OCI-LY1 (cell line): ENCODE measurements at regions not wholly inside any gene's neighbourhood (a gene's known extent, or its start where the extent isn't known, plus 50 kb on each side); places are given as distances from the start of the nearest gene placed in this dataset.

Source experiments
- H2AFZ ChIP-seq: fragments of 200-600 bp; sonication (generic), shearing (Covaris generic); 2 replicates; pipeline ENCODE4 v1.6.0; 2014; ENCODE audit warnings: antibody characterized with exemption, mild to moderate bottlenecking, low read length
- H3F3A ChIP-seq: fragments of 200-600 bp; sonication (generic), shearing (Covaris generic); 2 replicates; pipeline ENCODE4 v1.6.0; 2014; ENCODE audit warnings: mild to moderate bottlenecking, antibody characterized with exemption, low read length, moderate library complexity; ENCODE audit not compliant: insufficient read depth
- H3K27ac ChIP-seq: fragments of 200-600 bp; sonication (generic); 2 replicates; pipeline ENCODE4 v1.5.1; 2014; ENCODE audit warnings: low read length, mixed run types, mild to moderate bottlenecking, low read depth; ENCODE audit not compliant: poor library complexity, severe bottlenecking
- H3K27me3 ChIP-seq: fragments of 200-600 bp; sonication (generic); 2 replicates; pipeline ENCODE4 v1.6.0; 2014; ENCODE audit warnings: antibody characterized with exemption, mild to moderate bottlenecking, low read length, moderate library complexity; ENCODE audit not compliant: insufficient read depth
- H3K36me3 ChIP-seq: fragments of 200-600 bp; sonication (generic); 2 replicates; pipeline ENCODE4 v1.6.1; 2014; ENCODE audit warnings: mild to moderate bottlenecking, antibody characterized with exemption, low read length, moderate library complexity, mixed read lengths; ENCODE audit not compliant: insufficient read depth
- H3K4me1 ChIP-seq: fragments of 200-600 bp; sonication (generic); 2 replicates; pipeline ENCODE4 v1.5.1; 2014; ENCODE audit warnings: mild to moderate bottlenecking, low read length, moderate library complexity; ENCODE audit not compliant: insufficient read depth, severe bottlenecking
- H3K4me2 ChIP-seq: fragments of 200-600 bp; sonication (generic), shearing (Covaris generic); 2 replicates; pipeline ENCODE4 v1.6.1; 2014; ENCODE audit warnings: low read length
- H3K4me3 ChIP-seq: fragments of 200-600 bp; sonication (generic); 2 replicates; pipeline ENCODE4 v1.5.1; 2014; ENCODE audit warnings: low read length, low read depth, mild to moderate bottlenecking, mixed read lengths; ENCODE audit not compliant: poor library complexity, severe bottlenecking
- H3K79me2 ChIP-seq: fragments of 200-600 bp; shearing (Covaris generic); 2 replicates; pipeline ENCODE4 v1.6.1; 2016; ENCODE audit warnings: mixed run types, low read length, mixed read lengths; ENCODE audit not compliant: insufficient read depth
- H3K9ac ChIP-seq: fragments of 200-600 bp; sonication (generic), shearing (Covaris generic); 2 replicates; pipeline ENCODE4 v1.6.1; 2014; ENCODE audit warnings: mild to moderate bottlenecking, low read length, mixed read lengths
- H3K9me2 ChIP-seq: fragments of 200-600 bp; sonication (generic), shearing (Covaris generic); 2 replicates; pipeline ENCODE4 v1.6.1; 2014; ENCODE audit warnings: low read depth, mild to moderate bottlenecking, low read length, mixed read lengths
- H3K9me3 ChIP-seq: fragments of 200-600 bp; shearing (Covaris generic); 2 replicates; pipeline ENCODE4 v1.6.1; 2014; ENCODE audit warnings: low read length, mixed read lengths
- H4K20me1 ChIP-seq: fragments of 200-600 bp; sonication (generic), shearing (Covaris generic); 2 replicates; pipeline ENCODE4 v1.6.0; 2016; ENCODE audit warnings: mild to moderate bottlenecking, low read length; ENCODE audit not compliant: insufficient read depth
- EZH2 ChIP-seq: fragments of 200-600 bp; sonication (generic), shearing (Covaris generic); IDR thresholded peaks from 2 replicates; pipeline ENCODE4 v1.8.0; 2017; ENCODE audit warnings: borderline replicate concordance, mixed run types, mild to moderate bottlenecking, antibody characterized with exemption, low read length, moderate library complexity, mixed read lengths
- TF ChIP-seq, protein P1 (sequence below): fragments of 200-600 bp; sonication (generic), shearing (Covaris generic); IDR thresholded peaks from 2 replicates; pipeline ENCODE4 v1.5.1; 2017; ENCODE audit warnings: mild to moderate bottlenecking, antibody characterized with exemption, low read length, moderate library complexity, mixed read lengths

DNA sequence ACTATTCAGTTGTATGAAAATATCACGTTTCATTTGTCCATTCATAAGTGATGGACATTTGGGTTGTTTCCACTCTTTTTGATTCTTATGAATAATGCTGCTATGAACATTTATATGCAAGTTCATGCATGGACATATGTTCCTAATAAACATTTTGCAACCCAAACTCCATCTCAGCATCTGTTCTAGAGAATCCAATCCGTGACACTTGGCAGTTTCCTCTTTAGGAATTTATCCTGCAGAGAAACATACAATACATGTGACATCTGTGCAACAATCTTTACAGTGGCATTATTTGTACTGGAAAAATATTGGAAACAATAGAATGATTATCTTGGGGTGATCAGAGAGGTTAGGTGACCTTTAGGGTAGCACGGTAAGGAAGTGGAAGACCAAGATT lies 290.8 kb upstream of the SRRM4 start:
- Histone ChIP-seq H3K27me3 (no peaks in the 10 kb centered on the region), H3K4me1 (no peaks in the 10 kb centered on the region), H3K9me3 (no peaks in the 10 kb centered on the region), H2AFZ (no peak overlapping the region), H3K27ac (no peak overlapping the region), H3K4me2 (no peak overlapping the region), H3K79me2 (no peaks in the 10 kb centered on the region), H4K20me1 (no peaks in the 10 kb centered on the region), H3K4me3 (no peak overlapping the region), H3K36me3 (no peaks in the 10 kb centered on the region), H3K9me2 (no peaks in the 10 kb centered on the region), H3F3A (no peaks in the 10 kb centered on the region), H3K9ac (no peak overlapping the region)
- TF ChIP-seq, protein P1, sequence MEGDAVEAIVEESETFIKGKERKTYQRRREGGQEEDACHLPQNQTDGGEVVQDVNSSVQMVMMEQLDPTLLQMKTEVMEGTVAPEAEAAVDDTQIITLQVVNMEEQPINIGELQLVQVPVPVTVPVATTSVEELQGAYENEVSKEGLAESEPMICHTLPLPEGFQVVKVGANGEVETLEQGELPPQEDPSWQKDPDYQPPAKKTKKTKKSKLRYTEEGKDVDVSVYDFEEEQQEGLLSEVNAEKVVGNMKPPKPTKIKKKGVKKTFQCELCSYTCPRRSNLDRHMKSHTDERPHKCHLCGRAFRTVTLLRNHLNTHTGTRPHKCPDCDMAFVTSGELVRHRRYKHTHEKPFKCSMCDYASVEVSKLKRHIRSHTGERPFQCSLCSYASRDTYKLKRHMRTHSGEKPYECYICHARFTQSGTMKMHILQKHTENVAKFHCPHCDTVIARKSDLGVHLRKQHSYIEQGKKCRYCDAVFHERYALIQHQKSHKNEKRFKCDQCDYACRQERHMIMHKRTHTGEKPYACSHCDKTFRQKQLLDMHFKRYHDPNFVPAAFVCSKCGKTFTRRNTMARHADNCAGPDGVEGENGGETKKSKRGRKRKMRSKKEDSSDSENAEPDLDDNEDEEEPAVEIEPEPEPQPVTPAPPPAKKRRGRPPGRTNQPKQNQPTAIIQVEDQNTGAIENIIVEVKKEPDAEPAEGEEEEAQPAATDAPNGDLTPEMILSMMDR: no peak
- TF ChIP-seq EZH2: no peak

DNA sequence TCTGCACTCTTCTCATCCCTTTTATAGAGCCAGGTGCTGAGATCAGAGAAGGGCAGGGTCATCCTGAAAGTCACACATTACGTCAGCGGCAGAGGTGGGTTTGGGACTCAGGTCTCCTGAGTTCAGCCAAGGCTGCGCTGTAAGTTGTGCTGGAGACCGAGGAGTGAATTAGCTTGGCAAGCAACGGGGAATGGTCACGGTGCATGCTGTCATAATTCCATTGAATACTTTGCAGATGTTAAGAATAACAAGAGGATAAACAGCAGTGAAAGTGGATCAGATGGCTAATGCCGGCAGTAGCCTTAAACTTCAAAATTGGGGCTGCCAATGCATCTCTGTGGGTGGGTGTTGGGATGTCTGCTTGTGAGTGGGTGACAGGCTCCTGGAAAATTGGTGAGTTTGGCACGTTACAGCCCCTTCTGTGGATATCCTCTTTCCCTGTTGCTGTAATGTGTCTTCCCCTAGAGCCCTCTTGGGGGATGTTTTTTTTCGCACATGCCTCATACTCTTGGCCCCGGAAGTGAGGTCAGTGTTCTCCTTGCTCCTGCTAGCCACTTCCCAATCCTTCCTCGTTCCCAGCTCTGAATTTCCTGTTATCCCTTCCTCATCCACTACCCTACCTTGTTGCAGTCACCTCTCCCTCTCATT lies 287.1 kb upstream of the SRRM4 start:
- H3K36me3 ChIP-seq: no peaks in the 10 kb centered on the region
- TF ChIP-seq EZH2: no peak
- TF ChIP-seq, protein P1: no peak
- no peaks in the 10 kb centered on the region for H3F3A ChIP-seq
- H4K20me1 ChIP-seq: no peaks in the 10 kb centered on the region
- H3K4me3 ChIP-seq: no peak overlapping the region
- H3K4me1 ChIP-seq: no peaks in the 10 kb centered on the region
- H3K79me2 ChIP-seq: no peaks in the 10 kb centered on the region
- no peak overlapping the region for H3K4me2 ChIP-seq
- no peak overlapping the region for H3K9ac ChIP-seq
- no peaks in the 10 kb centered on the region for H3K27me3 ChIP-seq
- no peak overlapping the region for H3K27ac ChIP-seq
- H3K9me3 ChIP-seq: no peaks in the 10 kb centered on the region
- H3K9me2 ChIP-seq: no peaks in the 10 kb centered on the region
- H2AFZ ChIP-seq: no peak overlapping the region

DNA sequence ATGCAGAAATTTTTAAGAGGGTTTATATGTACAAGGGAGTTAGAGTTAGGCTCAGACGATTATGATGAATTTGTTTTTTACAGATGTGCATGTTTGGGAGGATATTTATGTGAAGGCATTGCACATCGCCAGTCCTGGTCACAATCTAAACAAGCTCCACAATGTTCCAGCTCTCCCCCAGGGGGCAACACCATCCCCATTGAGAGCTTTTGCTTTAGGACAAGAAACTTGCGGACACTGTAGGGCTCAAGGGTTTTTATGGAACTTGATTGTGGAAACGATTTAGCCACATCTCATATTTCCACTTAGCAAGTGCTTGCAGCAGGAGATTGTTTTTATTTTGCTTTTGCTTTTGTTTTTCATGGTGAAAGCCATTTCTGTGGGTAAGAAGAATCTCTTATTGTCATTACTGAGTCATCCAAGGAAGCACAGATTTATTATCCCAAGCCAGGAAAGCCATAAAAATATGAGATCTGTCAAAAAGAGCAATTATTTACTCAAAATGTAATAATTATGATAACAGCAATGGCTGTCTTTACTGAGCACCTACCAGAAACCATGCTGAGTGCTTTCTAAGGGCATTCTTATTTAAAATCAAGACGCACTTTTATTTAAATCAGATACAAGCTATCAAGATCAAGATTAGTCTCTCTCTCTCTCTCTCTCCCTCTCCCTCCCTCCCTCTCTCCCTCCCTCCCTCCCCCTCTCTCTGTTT lies 276.7 kb upstream of the SRRM4 start:
- Histone ChIP-seq H3F3A (no peaks in the 10 kb centered on the region), H3K79me2 (no peaks in the 10 kb centered on the region), H3K4me3 (no peak overlapping the region), H3K9me3 (no peaks in the 10 kb centered on the region), H3K4me1 (no peaks in the 10 kb centered on the region), H3K27me3 (no peaks in the 10 kb centered on the region), H3K9ac (no peak overlapping the region), H2AFZ (no peak overlapping the region), H4K20me1 (no peaks in the 10 kb centered on the region), H3K4me2 (no peak overlapping the region), H3K36me3 (no peaks in the 10 kb centered on the region), H3K9me2 (no peaks in the 10 kb centered on the region), H3K27ac (no peak overlapping the region)
- no peak for TF ChIP-seq EZH2
- TF ChIP-seq, protein P1: no peak
